NCI-H1436 (cell line): ENCODE measurements at regions not wholly inside any gene's neighbourhood (a gene's known extent, or its start where the extent isn't known, plus 50 kb on each side); places are given as distances from the start of the nearest gene placed in this dataset.

Experiments used
- DNase-seq: peaks from one replicate; lab custom pipeline; 2025; lab: John Stamatoyannopoulos, UW

DNA sequence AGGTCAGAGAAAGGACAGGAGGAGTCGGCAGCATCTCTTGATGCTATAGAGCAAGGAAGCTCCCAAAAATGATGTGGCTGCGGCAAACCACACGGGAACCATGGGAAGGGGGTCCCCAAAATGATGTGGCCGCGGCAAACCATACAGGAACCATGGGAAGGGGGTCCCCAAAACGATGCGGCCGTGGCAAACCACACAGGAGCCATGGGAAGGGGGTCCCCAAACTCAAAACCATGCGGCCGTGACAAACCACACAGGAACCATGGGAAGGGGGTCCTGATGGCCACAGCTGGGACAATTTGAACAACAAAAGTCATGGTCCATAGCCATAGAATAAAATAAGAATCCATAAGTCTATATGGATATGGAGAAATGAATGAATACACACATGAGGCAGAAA lies 58.4 kb upstream of the GLI2 start:
- no peak for DNase-seq

DNA sequence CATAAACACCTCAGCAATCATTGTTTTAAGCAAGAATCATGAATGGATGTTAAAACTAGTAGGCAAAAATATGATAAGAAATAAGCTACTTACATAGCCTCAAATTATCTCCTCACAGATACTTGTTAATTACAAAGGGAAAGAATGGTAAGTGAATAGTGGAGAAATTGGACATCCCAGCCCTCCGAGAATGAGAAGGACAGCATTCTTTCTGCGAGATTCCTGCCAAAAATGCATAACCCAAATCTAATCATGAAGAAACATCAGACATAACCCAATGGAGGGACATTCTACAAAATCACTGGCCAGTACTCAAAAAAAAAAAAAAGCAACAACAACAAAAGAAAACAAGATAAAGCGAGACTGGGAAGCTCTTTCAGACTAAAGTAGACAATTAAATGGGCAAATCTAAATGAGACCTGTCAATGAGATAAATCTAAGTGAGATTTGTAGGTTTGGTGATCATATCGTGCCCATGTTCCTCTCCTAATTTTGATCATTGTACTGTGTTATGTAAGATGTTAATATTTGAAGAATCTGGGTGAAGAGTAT lies 57.9 kb upstream of the GLI2 start:
- no peak for DNase-seq

DNA sequence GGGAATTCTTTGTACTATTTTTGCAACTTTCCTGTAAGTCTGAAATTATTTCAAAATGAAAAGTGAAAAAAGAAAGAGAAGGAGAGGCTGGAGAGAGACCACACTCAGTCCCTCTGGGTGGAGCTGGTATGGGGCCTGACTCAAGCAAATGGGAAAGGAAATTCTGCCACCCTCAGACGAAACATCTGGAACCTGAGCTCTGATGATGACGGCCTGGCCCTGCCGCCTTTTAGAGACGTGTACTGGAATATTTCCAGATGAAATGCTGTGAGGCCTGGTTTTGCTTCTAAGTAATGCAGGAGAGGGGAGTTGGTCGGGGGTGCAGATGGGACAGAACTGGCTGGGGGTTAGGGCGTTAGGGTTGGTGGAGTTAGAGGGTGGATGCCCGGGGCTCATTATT lies 57.4 kb upstream of the GLI2 start:
- DNase-seq: no peak

DNA sequence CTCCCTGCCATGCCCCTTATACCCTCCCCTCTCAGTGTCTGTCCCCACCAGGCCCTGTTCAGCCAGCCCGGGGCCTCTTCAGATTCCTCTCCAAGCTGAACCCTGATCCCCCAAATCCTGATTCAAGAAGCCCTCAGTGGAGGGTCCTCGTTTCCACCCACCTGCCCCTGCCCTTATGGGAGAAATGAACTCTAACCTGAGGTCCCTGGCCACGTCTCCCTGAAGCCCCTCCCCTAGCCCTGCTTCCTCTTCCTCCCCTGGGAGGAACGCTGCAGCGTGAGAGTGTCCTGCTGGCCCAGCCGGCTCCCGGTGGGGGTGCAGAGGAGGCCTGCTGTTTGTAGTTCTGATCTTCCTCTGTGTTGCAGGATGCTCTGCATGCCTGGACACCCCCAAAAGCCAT lies 56.7 kb upstream of the GLI2 start:
- DNase-seq: no peak

DNA sequence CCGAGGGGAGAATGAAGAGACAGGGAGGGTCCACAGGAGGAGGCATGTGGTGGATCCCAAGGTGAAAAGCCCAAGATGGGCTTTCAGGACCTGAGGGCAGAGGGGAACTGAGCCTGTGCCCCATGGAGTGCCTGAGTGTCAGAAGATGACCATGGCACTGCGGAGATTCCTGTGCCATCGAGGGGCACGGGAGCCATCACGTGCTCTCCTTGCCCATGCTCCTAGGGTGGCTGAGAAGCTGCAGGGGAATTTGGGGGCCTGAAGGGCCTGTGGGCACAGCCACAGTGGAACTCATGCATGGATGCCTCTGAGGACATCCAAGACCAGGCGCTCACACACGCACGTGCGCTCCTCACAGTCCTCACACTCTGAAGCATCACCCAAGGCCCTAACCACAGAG lies 56.1 kb upstream of the GLI2 start:
- DNase-seq: no peak

DNA sequence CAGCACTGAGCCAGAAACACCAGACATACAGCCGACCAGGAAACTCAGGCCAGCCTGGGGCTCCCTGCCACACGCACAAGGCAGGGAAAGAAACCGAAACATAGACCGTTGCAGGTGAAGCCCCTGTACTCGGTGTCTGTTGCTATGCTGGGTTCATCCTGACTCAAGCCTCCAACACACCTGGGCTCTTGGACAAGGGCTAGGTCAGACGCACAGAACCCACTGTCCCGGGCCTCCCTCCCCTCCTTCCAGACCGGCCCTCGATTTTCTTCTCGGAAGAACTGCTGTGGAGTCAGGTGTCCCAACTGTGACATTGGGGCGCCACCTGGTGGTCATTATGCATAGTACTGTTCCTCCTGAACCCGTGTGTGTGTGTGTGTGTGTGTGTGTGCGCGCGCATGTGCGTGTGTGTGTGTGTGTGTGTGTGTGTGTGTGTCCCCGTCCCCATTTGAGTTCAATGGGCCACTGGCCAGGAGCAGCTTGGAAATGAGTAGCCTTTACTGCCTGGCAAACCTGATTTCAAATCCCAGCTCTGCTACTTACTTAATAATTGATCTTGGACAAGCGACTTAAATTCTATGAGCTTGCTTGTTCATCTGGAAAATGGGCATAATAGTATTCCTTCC lies 55.4 kb upstream of the GLI2 start:
- peak; percentile 73 for DNase-seq

DNA sequence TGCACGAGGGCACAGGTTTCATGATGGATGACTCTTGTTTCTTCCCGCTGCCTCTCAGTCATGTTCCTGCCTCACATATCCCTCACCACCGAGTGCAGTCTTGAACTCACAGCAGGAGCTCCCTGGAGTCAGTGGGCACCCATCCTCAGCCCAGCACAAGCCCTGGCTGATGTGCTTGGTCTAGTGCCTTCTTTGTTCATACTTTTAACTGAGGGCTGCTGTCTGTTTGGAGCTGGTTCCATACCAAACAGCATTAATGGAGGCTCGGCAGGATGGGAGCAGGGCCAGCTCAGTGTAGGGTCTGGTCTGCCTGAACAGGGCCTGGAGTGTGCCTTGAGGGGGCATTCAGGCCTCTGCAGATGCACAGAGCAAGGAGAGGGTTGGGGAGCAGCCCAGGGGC lies 54.5 kb upstream of the GLI2 start:
- no peak for DNase-seq

DNA sequence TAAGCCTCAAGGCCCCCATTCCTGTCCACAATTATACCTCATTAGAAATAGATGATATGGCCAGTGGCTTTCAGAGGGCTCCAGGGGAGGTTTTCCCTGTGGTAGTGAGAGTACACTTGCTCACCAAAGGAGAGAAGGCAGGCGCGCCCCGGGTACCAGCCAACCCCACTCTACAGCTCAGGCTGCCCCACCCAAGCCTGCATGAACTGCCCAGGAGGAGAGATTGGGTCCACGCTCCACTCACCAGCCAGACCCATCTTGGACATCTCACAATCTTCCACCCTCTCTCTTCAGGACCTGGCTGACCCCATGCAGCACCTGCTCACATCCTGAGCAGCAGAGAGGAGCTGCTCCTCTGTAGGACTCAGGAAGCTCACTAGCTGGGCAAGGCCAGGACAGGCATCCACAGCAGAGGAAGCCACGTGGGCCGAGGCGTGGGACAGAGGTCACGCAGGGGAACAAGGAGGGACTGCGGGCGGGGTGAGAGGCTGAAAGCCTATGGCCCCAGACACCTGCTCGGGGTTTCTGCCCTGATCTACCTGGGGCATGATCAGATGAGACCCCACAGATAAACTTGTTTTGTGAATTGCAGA lies 53.9 kb upstream of the GLI2 start:
- no peak for DNase-seq

DNA sequence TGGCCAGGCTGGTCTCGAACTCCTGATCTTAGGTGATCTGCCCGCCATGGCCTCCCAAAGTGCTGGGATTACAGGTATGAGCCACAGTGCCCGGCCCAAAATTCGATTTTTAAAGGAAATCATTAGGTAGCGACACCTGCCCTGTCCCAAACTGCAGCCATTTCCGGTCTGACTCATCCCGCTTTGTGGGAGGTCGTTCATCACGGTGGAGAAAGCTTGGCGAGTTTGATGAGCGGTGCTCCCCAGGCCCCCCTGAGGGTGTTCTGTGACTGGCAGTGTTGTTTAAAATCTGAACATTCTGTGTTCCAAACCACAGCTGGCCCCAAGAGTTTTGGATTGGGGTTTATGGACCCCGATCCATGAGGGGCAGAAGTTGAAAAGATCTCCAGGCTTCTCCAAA lies 53.0 kb upstream of the GLI2 start:
- no peak for DNase-seq

DNA sequence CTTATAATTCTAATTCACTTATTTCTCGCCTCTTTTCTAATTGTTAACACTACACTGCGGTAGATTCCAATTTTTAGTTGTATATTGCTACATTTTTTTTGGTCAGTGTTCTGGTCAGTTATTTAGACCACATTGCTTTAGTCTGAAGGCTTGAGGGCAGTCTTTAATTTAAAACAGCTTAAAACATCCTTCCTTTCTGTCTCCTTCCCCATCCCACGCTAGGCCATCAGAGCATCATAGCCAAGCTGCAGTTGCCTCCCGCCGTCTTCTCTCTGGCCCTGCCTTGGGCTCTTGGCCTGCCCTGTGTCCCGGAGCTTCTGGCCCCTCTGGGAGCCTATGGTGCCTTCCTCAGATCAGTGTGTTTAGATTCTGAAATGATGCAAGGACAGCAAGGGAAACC lies 52.6 kb upstream of the GLI2 start:
- no peak for DNase-seq

DNA sequence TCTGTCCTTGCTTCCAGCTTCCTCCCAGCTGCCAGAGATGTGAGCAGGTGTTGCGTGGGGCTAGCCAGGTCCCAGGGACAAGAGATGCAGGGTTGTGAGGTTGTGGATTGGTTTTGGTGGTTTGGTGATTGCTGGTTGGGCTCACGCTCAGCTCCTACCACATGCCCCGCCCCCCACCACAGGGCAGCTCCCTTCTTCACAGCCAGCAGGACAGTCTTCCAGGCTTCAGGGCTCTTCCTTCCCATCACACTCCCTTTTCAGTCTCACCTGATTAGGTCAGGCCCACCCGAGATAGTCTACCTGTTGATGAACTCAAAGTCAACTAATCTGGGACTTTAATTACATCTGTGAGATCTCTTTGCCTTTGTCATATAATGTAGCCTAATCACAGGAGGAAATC lies 52.0 kb upstream of the GLI2 start:
- no peak for DNase-seq

DNA sequence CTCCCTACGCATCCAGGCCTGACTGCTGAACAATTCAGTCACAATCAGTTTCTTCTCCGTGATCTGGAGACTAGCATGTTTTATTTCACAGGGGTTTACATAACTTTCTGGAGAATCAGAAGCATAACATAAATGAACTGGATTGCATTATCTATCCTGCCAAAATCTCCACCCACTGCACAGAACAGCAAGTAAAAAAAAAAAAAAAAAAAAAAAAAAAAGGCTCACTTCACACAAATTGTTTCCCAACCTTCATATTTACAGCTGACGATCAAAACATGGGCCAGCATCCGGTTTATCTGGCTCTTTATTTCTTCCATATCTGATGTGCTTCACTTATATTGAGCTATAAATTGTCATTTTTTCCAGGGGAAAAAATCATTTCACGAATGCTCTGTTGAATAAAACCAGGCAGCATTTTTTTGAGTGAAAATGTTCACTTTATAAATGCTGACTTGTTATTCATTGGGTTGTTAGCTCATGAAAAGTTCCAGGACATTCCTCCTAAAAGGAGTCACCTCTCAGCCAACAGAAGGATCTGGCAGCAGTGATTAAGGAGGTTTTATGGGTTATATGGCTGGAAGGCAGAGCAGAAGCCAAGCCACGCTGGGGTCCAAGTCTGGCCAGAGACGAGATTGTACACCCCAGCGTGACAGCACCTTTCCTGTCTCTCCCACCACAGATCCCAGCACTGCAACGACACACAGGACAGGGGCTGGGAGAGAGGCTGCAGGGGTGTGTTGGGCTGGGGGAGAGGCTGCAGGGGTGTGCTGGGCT lies 51.2 kb upstream of the GLI2 start:
- DNase-seq: no peak

DNA sequence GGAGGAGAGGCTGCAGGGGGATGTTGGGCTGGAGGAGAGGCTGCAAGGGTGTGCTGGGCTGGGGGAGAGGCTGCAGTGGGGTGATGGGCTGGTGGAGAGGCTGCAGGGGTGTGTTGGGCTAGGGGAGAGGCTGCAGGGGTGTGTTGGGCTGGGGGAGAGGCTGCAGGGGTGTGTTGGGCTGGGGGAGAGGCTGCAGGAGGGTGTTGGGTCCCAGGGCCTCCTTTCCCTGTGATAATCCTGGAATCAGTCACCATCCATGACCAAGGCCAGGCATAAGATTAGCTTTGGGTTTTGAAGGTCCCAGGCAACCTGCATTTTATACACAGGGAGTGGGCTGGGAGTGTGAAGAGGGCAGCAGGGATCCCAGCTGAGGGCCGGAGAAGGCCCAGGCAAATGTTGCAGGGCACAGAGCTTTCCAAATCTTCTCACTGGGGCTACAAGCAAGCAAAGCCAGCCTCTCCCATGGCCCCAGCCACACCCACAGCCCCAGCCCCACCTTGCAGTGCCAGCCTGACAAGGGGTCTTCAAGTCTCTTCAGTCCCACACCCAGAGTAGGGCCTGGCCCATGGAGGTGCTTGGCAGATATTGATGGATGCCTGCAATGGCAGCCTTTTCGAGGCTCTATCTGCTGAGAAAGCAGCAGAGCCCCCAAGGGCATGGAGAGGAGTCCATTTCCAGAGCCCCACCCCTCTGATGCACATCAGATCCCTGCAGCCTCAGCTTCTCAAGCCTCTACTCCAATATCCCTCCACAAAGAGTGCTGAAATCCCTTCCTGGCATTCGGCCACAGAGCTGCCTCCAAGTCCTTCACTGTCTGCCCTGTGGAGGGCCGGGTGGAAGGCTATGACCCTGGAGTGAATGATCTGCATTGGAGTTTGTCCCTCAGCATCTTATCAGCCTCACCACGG lies 50.3 kb upstream of the GLI2 start:
- DNase-seq: no peak
